T-helper 1 cell (primary cell): ENCODE measurements at regions not wholly inside any gene's neighbourhood (a gene's known extent, or its start where the extent isn't known, plus 50 kb on each side); places are given as distances from the start of the nearest gene placed in this dataset.

Experiments used
- DNase-seq, 5 donors: peaks; one replicate each; pipeline ENCODE4 v3.0.0-alpha.2; 2012 to 2020

- DNase-seq, result no peak
Measured at GRCh38 chr2:238585836-238586821, 159.4 kb downstream of the ASB1 start.

DNA sequence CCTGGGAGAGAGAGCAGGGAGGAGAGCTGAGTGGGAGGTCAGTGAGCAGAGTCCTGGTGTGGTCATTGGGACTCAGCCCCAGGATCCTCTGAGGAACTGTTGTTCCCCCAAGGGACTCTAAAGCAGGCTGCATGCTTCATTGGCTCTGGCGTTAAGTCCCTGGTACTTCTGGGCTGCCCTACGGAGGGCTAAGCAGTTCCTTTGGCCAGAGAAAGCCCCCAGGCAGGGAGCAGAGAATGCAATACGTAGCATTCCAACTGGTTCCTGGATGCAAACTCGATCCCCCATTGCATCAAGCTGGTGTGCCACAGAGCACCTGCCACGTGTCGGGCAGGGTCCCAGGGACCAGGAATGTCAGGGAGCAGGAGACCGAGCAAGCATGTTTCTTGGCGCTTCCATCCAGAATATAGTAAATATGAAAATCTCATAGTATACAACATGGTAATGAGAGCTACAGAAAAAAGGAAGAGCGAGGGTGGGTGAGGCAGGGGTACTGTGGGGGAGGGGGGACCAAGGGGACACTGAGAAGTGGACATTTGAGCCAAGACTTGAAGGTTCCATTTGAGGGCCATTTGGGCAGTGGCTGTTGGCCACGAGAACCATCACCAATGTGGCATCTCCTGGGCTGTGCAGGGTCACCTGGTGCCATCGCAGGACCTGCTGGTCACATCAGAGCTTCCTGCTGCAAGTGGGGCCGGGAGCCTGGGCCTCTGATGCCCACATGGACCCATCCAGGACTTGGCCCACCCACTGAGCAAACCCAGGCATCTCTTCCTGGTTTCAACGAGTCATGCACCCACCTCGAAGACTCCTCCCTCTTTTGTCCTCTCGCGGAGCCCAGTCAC lies 160.4 kb downstream of the ASB1 start:
- no peak for DNase-seq

DNA sequence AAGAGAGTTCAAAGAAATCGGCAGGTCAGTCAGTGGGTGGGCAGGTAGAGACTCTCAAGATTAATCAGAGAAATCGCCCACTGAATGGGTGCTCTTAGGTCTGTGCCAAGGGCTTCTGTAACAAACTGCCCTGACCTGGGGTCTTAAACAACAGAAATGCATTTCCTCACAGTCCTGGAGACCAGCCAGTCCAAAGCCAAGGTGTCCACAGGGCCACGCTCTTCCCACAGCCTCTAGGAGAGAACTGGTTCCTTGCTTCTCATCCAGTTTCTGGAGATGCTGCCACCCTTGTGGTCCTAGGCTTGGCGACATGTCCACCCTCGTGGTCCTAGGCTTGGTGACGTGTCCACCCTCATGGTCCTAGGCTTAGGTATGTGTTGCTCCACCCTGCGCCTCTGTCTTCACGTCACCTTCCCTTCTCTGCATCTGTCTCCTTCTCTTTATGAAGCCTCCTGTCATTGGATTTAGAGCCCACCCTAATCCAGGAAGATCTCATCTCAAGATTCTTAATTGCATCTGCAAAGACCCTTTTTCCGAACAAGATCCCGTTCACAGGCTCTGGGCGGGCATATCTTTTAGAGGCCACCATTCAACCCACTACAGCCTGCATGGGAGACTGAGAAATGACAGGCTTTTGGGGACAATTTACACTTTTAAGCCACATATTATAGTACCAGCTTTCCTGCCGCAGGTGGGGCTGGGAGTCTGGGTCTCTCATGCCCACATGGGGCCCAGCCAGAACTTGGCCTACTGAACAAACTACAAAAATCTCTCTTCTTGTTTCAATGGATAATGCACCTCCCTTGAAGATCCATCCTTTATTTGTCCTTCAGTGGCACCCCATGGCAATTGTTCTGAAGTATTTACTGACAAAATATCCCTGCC lies 161.3 kb downstream of the ASB1 start:
- DNase-seq, result no peak

DNA sequence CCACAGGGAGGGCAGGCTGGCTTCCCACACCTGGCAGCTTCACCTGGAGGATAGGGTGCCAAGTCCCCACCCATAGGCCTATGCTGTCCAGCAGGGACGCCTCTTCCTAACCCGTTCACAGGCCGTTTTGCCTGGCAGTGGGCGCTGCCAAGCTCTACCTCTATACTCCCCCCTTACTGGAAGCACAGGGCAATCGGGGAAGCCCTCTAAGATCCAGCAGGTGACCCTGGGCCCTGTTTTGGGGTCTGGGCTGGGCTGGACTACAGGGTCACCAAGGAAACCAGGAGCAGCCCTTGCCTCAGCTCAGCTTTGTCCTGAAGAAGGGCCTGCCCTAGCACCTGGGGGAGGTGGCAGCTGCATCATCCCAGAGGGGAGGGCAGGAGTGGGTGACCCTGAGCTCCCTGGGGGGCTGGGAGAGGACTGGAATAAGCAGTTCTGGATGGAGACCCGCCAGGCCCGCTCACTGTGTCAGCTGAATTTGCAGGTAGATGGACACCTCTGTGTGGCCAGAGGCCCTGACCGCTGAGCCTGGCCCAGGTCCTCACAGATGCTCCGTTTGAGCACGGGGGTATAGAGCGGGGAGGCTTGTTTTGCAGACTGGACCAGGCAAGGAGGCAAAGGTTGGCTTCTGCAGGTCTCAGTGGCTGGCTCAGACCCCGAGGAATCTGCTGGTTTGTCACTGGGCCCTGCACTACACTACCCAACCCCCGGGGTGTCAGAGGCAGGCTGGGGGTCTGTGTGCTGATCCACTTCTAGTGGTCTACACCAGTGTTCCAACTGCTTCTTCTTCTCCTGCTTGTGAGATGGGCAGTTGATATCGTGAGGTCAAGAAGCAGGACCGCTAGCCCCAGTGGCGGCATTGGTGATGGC lies 163.1 kb downstream of the ASB1 start:
- DNase-seq, result no peak

DNA sequence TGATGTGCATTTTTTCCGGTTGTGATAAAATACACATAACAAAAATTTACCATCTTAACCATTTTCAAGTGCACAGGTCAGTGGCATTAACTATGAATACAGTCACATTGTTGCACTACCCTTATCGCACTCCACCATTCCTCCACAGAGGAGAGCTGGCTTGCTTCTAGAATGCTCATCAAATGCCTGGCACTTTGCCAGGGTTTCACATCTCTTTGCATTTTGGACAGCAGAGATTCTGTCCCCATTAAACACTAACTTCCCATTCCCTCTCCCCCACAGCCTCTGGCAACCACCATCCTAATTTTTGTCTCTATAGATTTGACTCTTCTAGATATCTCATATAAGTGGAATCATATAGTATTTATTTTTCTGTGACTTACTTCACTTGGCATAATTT lies 165.0 kb downstream of the ASB1 start:
- DNase-seq, result no peak

DNA sequence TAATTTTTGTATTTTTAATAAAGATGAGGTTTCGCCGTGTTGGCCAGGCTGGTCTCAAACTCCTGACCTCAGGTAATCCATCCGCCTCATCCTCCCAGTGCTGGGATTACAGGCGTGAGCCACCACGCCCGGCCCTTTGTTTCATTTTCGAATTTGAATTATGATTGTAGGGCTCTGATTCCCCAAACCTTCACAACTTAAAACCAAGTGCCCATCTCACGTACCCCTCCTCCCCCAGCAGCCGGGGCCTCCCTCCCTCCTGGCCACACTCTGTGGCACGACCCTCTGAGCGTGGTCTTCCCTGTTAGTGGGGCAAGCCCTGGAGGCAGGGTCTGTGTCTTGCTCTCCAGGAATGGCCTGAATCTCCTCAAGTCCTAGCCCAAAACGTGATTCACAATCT lies 166.5 kb downstream of the ASB1 start:
- no peak for DNase-seq

DNA sequence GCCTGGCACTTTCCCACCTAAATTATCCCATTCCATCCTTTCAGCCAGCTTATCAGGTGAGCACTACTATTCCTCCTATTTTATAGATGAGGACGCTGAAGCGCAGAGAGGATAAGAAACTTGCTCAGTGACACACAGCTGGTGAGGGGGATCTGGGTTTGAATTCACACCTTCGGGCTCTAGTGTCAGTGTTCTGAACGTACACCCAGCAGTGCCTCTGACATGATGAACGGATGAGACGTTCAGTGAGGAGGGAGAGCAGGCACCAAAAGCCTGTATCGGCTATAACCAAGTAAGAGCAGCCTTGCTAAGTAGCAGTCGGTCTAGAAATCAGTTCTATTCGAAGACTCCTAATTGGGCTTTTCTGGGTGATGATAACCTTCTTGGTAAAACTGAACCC lies 167.0 kb downstream of the ASB1 start:
- no peak for DNase-seq

- no peak for DNase-seq
Measured at GRCh38 chr2:238594796-238595749, 168.3 kb downstream of the ASB1 start.

GRCh38 chr2:238595750-238596570 lies 169.2 kb downstream of the ASB1 start:
- DNase-seq, result no peak

- DNase-seq, result no peak
Measured at GRCh38 chr2:238596571-238597551, 170.1 kb downstream of the ASB1 start.

GRCh38 chr2:238597638-238598528 lies 171.2 kb downstream of the ASB1 start:
- DNase-seq, result no peak

DNA sequence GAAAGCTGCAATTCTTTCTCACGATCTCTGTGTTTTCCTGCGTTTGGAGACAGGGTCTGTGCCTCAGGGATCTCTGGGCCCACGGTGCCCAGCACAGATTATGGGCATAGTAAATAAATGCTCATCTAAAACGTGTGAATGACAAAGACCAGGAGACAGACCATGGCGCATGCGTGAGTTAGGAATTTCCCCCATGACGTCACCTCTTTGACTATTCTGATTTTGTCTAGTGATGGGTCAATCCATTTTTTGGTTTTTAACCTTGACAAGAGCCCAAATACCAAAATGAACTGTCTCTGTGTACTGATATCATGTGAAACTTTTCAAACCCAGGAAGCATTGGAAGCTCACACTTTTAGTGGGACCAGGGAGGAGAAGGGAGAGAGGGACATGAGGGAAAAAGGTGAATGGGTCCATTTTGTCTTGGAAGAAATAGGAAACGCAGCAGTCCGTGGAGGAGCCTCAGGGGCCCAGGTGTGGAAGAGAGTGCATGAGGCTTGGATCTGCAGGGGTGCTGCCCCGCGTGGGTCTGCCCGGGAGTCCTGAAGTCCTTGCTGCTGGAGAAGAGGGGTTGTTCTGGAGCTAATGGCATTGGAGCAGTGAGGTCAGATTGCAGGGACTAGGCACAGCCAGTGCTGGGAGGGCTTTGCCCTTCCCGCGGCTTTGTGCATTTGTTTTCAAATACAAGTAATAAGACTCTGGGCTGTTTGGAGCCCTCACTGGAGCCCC lies 172.2 kb downstream of the ASB1 start:
- no peak for DNase-seq

DNA sequence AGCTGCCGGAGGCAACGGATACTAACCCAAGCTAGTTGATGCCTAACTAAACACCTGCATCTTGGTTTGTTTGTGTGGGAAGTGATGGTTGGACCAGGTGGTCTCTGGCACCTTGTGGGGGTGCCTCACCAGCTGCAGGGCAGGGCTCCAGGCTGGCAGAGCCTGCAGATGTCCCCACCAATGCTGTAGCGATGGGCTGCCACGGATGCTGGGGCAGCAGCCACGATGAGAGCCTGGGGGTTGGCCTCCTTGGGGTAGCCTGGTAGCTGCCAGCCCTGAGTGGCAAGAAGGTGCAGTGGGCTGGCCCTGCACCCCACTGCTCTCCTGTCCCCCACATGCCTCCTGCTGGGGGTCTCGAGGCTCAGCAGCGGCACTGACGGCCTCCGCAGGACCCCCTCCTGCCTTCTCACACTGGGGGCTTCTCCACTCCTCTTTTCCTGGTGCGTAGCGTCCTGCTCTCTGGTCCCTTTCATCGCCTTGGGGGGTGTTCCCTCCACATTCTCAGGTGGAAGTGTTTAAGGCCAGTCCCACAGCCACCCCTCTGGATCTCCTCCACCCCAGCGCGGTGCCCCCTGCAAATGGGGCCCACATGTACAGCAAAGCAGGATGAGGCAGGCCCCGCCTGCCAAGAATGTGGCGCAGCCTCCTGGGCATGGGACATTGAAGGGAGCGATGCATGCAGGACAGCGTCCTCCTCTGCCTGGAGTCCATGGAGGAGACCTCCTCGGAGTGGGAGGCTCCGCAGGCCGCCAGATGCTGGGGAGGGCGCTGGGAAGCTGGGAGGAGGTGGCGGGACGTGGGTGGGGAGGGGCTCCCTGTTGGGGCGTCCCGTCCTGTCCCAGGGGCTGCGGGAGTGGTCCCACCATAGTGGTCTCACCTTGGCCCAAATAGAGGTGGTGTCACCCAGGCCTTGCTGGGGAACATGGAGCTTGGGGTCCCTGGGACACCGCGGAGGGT lies 173.1 kb downstream of the ASB1 start:
- no peak for DNase-seq

DNA sequence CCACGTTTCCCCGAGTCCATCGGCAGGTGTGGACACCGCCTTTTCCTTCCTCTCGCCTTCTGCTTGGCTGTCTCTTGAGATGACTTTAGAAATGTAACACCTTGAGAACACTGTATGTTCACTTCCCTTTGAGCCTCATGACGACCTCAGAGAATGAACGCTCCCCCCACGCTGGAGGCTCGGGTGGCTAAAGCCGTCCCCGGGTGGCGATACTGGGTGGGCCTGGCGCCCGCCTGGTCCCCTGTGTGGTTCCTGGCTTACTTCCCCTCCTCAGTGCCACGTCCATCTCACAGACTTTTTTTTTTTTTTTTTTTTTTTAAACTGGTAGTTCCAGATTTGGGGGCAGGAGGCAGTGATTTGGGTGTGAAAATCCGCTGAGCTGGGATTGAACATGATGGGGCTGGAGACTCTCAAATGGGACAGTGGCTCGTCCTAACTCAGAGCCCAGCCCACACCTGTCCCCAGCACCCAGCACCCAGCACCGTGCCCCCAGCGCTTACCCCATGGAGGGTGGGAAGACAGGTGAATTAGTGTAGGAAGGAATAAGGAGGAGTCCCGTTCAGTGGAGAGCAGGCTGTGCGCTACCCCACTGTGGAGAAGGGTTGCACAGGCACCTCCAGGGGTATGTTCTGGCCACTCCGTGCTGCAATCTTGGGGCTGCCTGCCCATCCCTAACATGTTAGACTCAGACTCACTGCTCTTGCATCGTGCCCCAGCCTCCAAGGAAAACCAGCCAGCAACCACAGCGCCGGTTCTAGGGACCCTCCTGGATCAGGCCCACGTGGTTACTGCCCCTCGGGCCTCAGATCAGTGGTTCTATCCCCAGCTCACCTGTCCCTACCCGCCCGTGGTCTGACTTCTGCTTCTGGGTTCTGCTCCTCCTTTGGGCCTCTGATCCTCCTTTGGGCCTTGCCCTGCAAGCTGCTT lies 174.0 kb downstream of the ASB1 start:
- DNase-seq, result no peak
